K562 (cell line): ENCODE measurements at regions not wholly inside any gene's neighbourhood (a gene's known extent, or its start where the extent isn't known, plus 50 kb on each side); places are given as distances from the start of the nearest gene placed in this dataset.

ENCODE experiments used
- ATAC-seq: fragments of 200-7000 bp; cut with Tn5 transposase; 3 replicates; pipeline ENCODE4 v1.9.1; 2020; ENCODE audit warnings: moderate library complexity
- BruUV-seq: library from RNA; stranded (reverse); fragments of 400-500 nt; replicated peaks from 2 replicates; lab custom pipeline; 2021; lab: Mats Ljungman, UMichigan
- CTCF ChIA-PET: fragments of 300-600 bp; formaldehyde crosslinking; extraction: SDS; loops from one replicate; lab custom pipeline; 2021; ENCODE audit warnings: low intra/inter-chr PET ratio; lab: Yijun Ruan, JAX
- POLR2A ChIA-PET: fragments of 300-600, 350-650 bp; sonication (Branson Sonifier 250); formaldehyde crosslinking; extraction: SDS; loops from one replicate; lab custom pipeline; 2021; ENCODE audit warnings: antibody characterized with exemption, inconsistent platforms; lab: Yijun Ruan, JAX
- DNase-seq, 4 experiments: peaks; one replicate each; pipeline versions ENCODE4 v3.0.0 to v3.0.0-alpha.2; 2011 to 2018; ENCODE audit warnings: low spot score in 3 of 4, mixed read lengths in 3 of 4; ENCODE audit errors: extremely low read depth in 1 of 4
- FAIRE-seq: peaks from 2 replicates; lab custom pipeline; 2011; peaks lifted over from hg19 to GRCh38; lab: Jason Lieb, UNC
- H2AFZ ChIP-seq: 2 replicates; pipeline ENCODE4 v1.6.0; 2011; ENCODE audit warnings: low read depth, low read length, control low read depth, inconsistent platforms
- H3K27ac ChIP-seq: fragments of 200-600 bp; 3 replicates; pipeline ENCODE4 v1.8.0; 2011; ENCODE audit warnings: low read depth, mild to moderate bottlenecking, control low read depth, inconsistent platforms, low read length, moderate library complexity, mixed read lengths; ENCODE audit errors: extremely low read depth
- H3K27me3 ChIP-seq, 2 experiments: fragments of 300-600 bp in 1 of 2; 2 replicates in 1 of 2; 3 replicates in 1 of 2; pipeline versions ENCODE4 v1.6.0 to v1.8.0; 2011; ENCODE audit warnings: inconsistent platforms in 2 of 2, low read length in 2 of 2, mild to moderate bottlenecking in 1 of 2, mixed read lengths in 1 of 2, moderate library complexity in 1 of 2; ENCODE audit not compliant: control insufficient read depth in 2 of 2, insufficient read depth in 2 of 2
- H3K36me3 ChIP-seq: fragments of 300-600 bp; 3 replicates; pipeline ENCODE4 v1.8.0; 2011; ENCODE audit warnings: mild to moderate bottlenecking, low read length, inconsistent platforms; ENCODE audit not compliant: control insufficient read depth, insufficient read depth
- H3K4me1 ChIP-seq, 2 experiments: fragments of 200-600 bp in 1 of 2; replicated peaks in 1 of 2; 2 replicates in 1 of 2; 3 replicates in 1 of 2; pipeline versions ENCODE4 v1.5.1 to v1.8.0; 2011; ENCODE audit warnings: inconsistent platforms in 2 of 2, low read length in 2 of 2, mild to moderate bottlenecking in 1 of 2, mixed read lengths in 1 of 2, moderate library complexity in 1 of 2; ENCODE audit not compliant: control insufficient read depth in 2 of 2, insufficient read depth in 2 of 2
- H3K4me2 ChIP-seq: 2 replicates; pipeline ENCODE4 v1.6.1; 2011; ENCODE audit warnings: low read length, control low read depth, inconsistent platforms, mixed read lengths; ENCODE audit not compliant: insufficient read depth
- H3K4me3 ChIP-seq: fragments of 200-600 bp; sonication (generic), shearing (Covaris generic); 2 replicates; pipeline ENCODE4 v1.5.1; 2016; ENCODE audit warnings: control low read depth, inconsistent platforms
- H3K79me2 ChIP-seq: fragments of 200-600 bp; 3 replicates; pipeline ENCODE4 v1.8.0; 2011; ENCODE audit warnings: low read length, inconsistent platforms; ENCODE audit not compliant: control insufficient read depth, insufficient read depth
- H3K9ac ChIP-seq, 2 experiments: 2 replicates each; pipeline versions ENCODE4 v1.6.0 to v1.6.1; 2011; ENCODE audit warnings: low read depth in 2 of 2, low read length in 2 of 2, control low read depth in 1 of 2, inconsistent platforms in 1 of 2, mild to moderate bottlenecking in 1 of 2, mixed read lengths in 1 of 2; ENCODE audit not compliant: insufficient read depth in 1 of 2
- H3K9me1 ChIP-seq: one replicate; pipeline ENCODE4 v1.6.0; 2011; ENCODE audit warnings: inconsistent platforms, mild to moderate bottlenecking, low read length, moderate library complexity; ENCODE audit not compliant: control insufficient read depth, insufficient read depth
- H3K9me3 ChIP-seq: replicated peaks from 2 replicates; pipeline ENCODE4 v1.5.1; 2011; ENCODE audit warnings: low read depth, low read length, inconsistent platforms; ENCODE audit not compliant: control insufficient read depth, insufficient read depth
- H4K20me1 ChIP-seq: replicated peaks from 2 replicates; pipeline ENCODE4 v1.6.1; 2011; ENCODE audit warnings: low read length, inconsistent platforms, mixed read lengths; ENCODE audit not compliant: control insufficient read depth, insufficient read depth
- BRCA1 ChIP-seq, 2 experiments: fragments of 450-650 bp in 1 of 2; sonication (generic) in 1 of 2; formaldehyde crosslinking in 1 of 2; IDR thresholded peaks; 2 replicates each; pipeline versions ENCODE4 v1.5.0 to v1.6.1; 2017 to 2020; ENCODE audit warnings: mild to moderate bottlenecking in 1 of 2, missing genetic modification reagents in 1 of 2
- CTCF ChIP-seq, 3 experiments: IDR thresholded peaks in 2 of 3; conservative IDR thresholded peaks in 1 of 3; 2 replicates each; pipeline ENCODE4 v1.5.1; 2011 to 2012; ENCODE audit warnings: low read length in 3 of 3, mild to moderate bottlenecking in 3 of 3, control low read depth in 2 of 3, improper control_type of control experiment in 1 of 3, inconsistent platforms in 1 of 3, low read depth in 1 of 3, mixed read lengths in 1 of 3, moderate library complexity in 1 of 3; ENCODE audit not compliant: insufficient read depth in 2 of 3
- KHSRP ChIP-seq: fragments of 450-650 bp; IDR thresholded peaks from 2 replicates; pipeline ENCODE4 v1.6.1; 2017
- PRMT5 ChIP-seq: sonication (generic); formaldehyde crosslinking; IDR thresholded peaks from 2 replicates; pipeline ENCODE4 v1.5.0; 2020; ENCODE audit warnings: missing genetic modification reagents
- RAD21 ChIP-seq, 2 experiments: fragments of 250-450 bp in 1 of 2; fragments of 450-650 bp in 1 of 2; sonication (Bioruptor Pico) in 1 of 2; formaldehyde crosslinking in 1 of 2; IDR thresholded peaks in 1 of 2; conservative IDR thresholded peaks in 1 of 2; 2 replicates each; pipeline versions ENCODE4 v1.4.0 to v1.8.0; 2020 to 2022; ENCODE audit warnings: mild to moderate bottlenecking in 2 of 2, moderate library complexity in 1 of 2
- SETDB1 ChIP-seq: IDR thresholded peaks from one replicate; pipeline ENCODE4 v1.6.1; 2012; ENCODE audit warnings: low read length, control low read depth, inconsistent platforms
- SMARCA4 ChIP-seq: fragments of 450-650 bp; IDR thresholded peaks from 2 replicates; pipeline ENCODE4 v1.6.1; 2016
- ZNF75A ChIP-seq: fragments of 450-650 bp; formaldehyde crosslinking; IDR thresholded peaks from 2 replicates; pipeline ENCODE4 v1.4.0; 2020; ENCODE audit warnings: mild to moderate bottlenecking
- whole genome bisulfite sequencing: fragments of 100-300 bp; shearing (Covaris generic); methylation state at CpG from one replicate; pipeline ENCODE4 v1.1.6; 2016; ENCODE audit warnings: low coverage, mixed read lengths; ENCODE audit not compliant: insufficient coverage; ENCODE audit errors: missing lambda C conversion rate; 5-methylcytosine and 5-hydroxymethylcytosine counted together
- in situ Hi-C: fragments of 300-500 bp; cut with MboI; formaldehyde crosslinking; loops from 4 replicates; pipeline ENCODE4 v1.15.0; 2018; ENCODE audit warnings: inconsistent platforms, mixed read lengths
- intact Hi-C: fragments of 100-400 bp; cut with micrococcal nuclease; formaldehyde crosslinking; loops from 2 replicates; pipeline ENCODE4 v1.14.2; 2022

DNA sequence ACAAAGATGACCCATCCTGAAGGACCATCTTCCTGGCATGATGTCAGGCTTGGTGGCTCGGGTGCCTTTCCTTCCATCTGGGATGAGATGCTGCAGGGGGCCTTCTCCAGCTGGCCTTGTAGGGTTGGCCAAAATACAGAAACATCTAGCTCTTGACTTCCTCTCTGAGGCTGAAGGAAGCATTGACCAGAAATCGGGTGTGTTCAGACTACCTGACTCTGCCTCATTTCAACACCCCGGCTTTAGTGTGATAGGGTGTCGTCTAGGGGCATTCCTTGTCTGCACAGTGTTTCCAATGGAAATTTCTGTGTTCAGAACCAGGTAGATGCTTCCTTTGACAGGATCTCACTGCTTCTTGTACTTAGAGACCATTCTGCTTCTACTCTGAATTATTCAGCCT, 115.7 kb upstream of the SPRED2 start:
- Histone ChIP-seq H3K27ac (no peak overlapping the region), H3K36me3 (no peaks in the 10 kb centered on the region), H3K4me2 (no peak overlapping the region), H3K9me3 (no peaks in the 10 kb centered on the region), H3K27me3 (no peaks in the 10 kb centered on the region), H3K79me2 (no peaks in the 10 kb centered on the region), H3K9ac (no peak overlapping the region), H4K20me1 (no peaks in the 10 kb centered on the region), H3K4me1 (peaks cover 3 to 7% of the 10 kb centered on the region in 2 experiments; a peak in 4 of 5 replicates), H3K4me3 (no peak overlapping the region), H2AFZ (peak overlapping the region; percentile 56; the same call in 1 of the 2 replicates), H3K9me1 (no peaks in the 10 kb centered on the region)
- TF ChIP-seq SETDB1 (no peak), SMARCA4 (no peak), KHSRP (no peak), CTCF (IDR thresholded peaks at IDR 0.05 in 2 of 3, conservative IDR thresholded peaks at IDR 0.05 in 1 of 3; ENCODE audit: insufficient read depth in 2 of 3, low read depth in 1 of 3, low read length in 3 of 3) (no peak), RAD21 (CRISPR knock-in tag; conservative IDR thresholded peaks at IDR 0.05 in 1 of 2, IDR thresholded peaks at IDR 0.05 in 1 of 2) (no peak), PRMT5 (CRISPR knock-in tag) (no peak), BRCA1 (IDR thresholded peaks at IDR 0.05) (no peak), BRCA1 (CRISPR knock-in tag; IDR thresholded peaks at IDR 0.05) (no peak), ZNF75A (CRISPR knock-in tag) (no peak)
- WGBS = 46% methylated on average over 4 of the region's 4 CpGs
- ChIA-PET CTCF (no interaction called here), POLR2A (interaction anchor here (1.0 to 3.1 kb wide), 6 partner anchors 8 to 321 kb away, joined by 3 to 14 read pairs (median 4); partner anchors contain the start of gene ACTR2)
- FAIRE-seq (no peak), DNase-seq (no peak), ATAC-seq (no peak)
- intact Hi-C loops (no loop called here), in situ Hi-C loops (loop anchor here (5.0 kb wide), 1 partner anchor 286 kb away; no protein-coding TSS in a partner anchor)
- BruUV-seq = no TSS peak
